DMS79 treated with DMSO at 0.1 percent for 48 hours (cell line): ENCODE measurements at regions not wholly inside any gene's neighbourhood (a gene's known extent, or its start where the extent isn't known, plus 50 kb on each side); places are given as distances from the start of the nearest gene placed in this dataset.
A peak's percentile ranks its signal among the peaks of the same experiment; 100 is the strongest.

Experiments
- DNase-seq: peaks from one replicate; lab custom pipeline; 2025; lab: John Stamatoyannopoulos, UW

GRCh38 chr14:89660166-89660565, 243.1 kb upstream of the FOXN3 start:
- DNase-seq, result no peak

- no peak for DNase-seq
Measured at GRCh38 chr14:89658977-89659670, 242.1 kb upstream of the FOXN3 start.

- DNase-seq, result no peak
Measured at GRCh38 chr14:89657014-89657413, 240.0 kb upstream of the FOXN3 start.

- DNase-seq, result no peak
Measured at GRCh38 chr14:89654998-89655397, 238.0 kb upstream of the FOXN3 start.

GRCh38 chr14:89652352-89652751, 235.3 kb upstream of the FOXN3 start:
- no peak for DNase-seq

- no peak for DNase-seq
Measured at GRCh38 chr14:89651805-89652204, 234.8 kb upstream of the FOXN3 start.

GRCh38 chr14:89650077-89650978, 233.3 kb upstream of the FOXN3 start:
- DNase-seq, result no peak

- no peak for DNase-seq
Measured at GRCh38 chr14:89649451-89650075, 232.5 kb upstream of the FOXN3 start.

GRCh38 chr14:89648924-89649323, 231.9 kb upstream of the FOXN3 start:
- no peak for DNase-seq

GRCh38 chr14:89648510-89648909, 231.5 kb upstream of the FOXN3 start:
- DNase-seq, result no peak

- no peak for DNase-seq
Measured at GRCh38 chr14:89646971-89647370, 229.9 kb upstream of the FOXN3 start.

GRCh38 chr14:89644641-89645040, 227.6 kb upstream of the FOXN3 start:
- no peak for DNase-seq

GRCh38 chr14:89641495-89642175, 224.6 kb upstream of the FOXN3 start:
- no peak for DNase-seq

- no peak for DNase-seq
Measured at GRCh38 chr14:89640141-89640540, 223.1 kb upstream of the FOXN3 start.

GRCh38 chr14:89639687-89640086, 222.7 kb upstream of the FOXN3 start:
- DNase-seq, result no peak

GRCh38 chr14:89638891-89639290, 221.9 kb upstream of the FOXN3 start:
- no peak for DNase-seq

GRCh38 chr14:89637581-89637980, 220.5 kb upstream of the FOXN3 start:
- no peak for DNase-seq

GRCh38 chr14:89635615-89636014, 218.6 kb upstream of the FOXN3 start:
- no peak for DNase-seq

- DNase-seq, result no peak
Measured at GRCh38 chr14:89634037-89634436, 217.0 kb upstream of the FOXN3 start.

GRCh38 chr14:89630101-89630829, 213.2 kb upstream of the FOXN3 start:
- no peak for DNase-seq

GRCh38 chr14:89629383-89629782, 212.3 kb upstream of the FOXN3 start:
- DNase-seq, result no peak

GRCh38 chr14:89628521-89628920, 211.5 kb upstream of the FOXN3 start:
- DNase-seq, result peak; percentile 95
